ENCODE measurements at regions not wholly inside any gene's neighbourhood (a gene's known extent, or its start where the extent isn't known, plus 50 kb on each side); places are given as distances from the start of the nearest gene placed in this dataset.

- DNase-seq (ENCODE audit: low spot score), result no peak
These were observed 678.0 kb upstream of the GRM7 start for GRCh38 chr3:6182909-6183308.

- DNase-seq (ENCODE audit: low spot score), result no peak
These were observed 671.5 kb upstream of the GRM7 start for GRCh38 chr3:6189384-6189783.

GRCh38 chr3:6204891-6205290 is 656.0 kb upstream of the GRM7 start:
- DNase-seq (ENCODE audit: low spot score), result no peak

GRCh38 chr3:6216135-6217026 is 644.5 kb upstream of the GRM7 start:
- DNase-seq (ENCODE audit: low spot score), result no peak

GRCh38 chr3:6220447-6220846 is 640.5 kb upstream of the GRM7 start:
- DNase-seq (ENCODE audit: low spot score), result no peak

GRCh38 chr3:6222069-6222468 is 638.8 kb upstream of the GRM7 start:
- DNase-seq (ENCODE audit: low spot score), result no peak

- no peak for DNase-seq (ENCODE audit: low spot score)
These were observed 637.3 kb upstream of the GRM7 start for GRCh38 chr3:6223572-6223971.

- DNase-seq (ENCODE audit: low spot score), result no peak
These were observed 631.8 kb upstream of the GRM7 start for GRCh38 chr3:6228958-6229683.

- no peak for DNase-seq (ENCODE audit: low spot score)
These were observed 631.0 kb upstream of the GRM7 start for GRCh38 chr3:6229778-6230410.

GRCh38 chr3:6242104-6242503 is 618.8 kb upstream of the GRM7 start:
- no peak for DNase-seq (ENCODE audit: low spot score)

- no peak for DNase-seq (ENCODE audit: low spot score)
These were observed 612.4 kb upstream of the GRM7 start for GRCh38 chr3:6248528-6248927.

- no peak for DNase-seq (ENCODE audit: low spot score)
These were observed 611.2 kb upstream of the GRM7 start for GRCh38 chr3:6249679-6250078.

GRCh38 chr3:6250167-6250566 is 610.7 kb upstream of the GRM7 start:
- DNase-seq (ENCODE audit: low spot score), result no peak

GRCh38 chr3:6251612-6252400 is 609.1 kb upstream of the GRM7 start:
- no peak for DNase-seq (ENCODE audit: low spot score)

GRCh38 chr3:6254490-6254889 is 606.4 kb upstream of the GRM7 start:
- DNase-seq (ENCODE audit: low spot score), result no peak

GRCh38 chr3:6255229-6255628 is 605.7 kb upstream of the GRM7 start:
- no peak for DNase-seq (ENCODE audit: low spot score)

- DNase-seq (ENCODE audit: low spot score), result no peak
These were observed 600.2 kb upstream of the GRM7 start for GRCh38 chr3:6260551-6261191.

- no peak for DNase-seq (ENCODE audit: low spot score)
These were observed 598.9 kb upstream of the GRM7 start for GRCh38 chr3:6262010-6262409.

- no peak for DNase-seq (ENCODE audit: low spot score)
These were observed 596.9 kb upstream of the GRM7 start for GRCh38 chr3:6264036-6264435.

GRCh38 chr3:6264906-6265305 is 596.0 kb upstream of the GRM7 start:
- no peak for DNase-seq (ENCODE audit: low spot score)

GRCh38 chr3:6266135-6266534 is 594.8 kb upstream of the GRM7 start:
- DNase-seq (ENCODE audit: low spot score), result no peak

GRCh38 chr3:6273878-6274277 is 587.0 kb upstream of the GRM7 start:
- DNase-seq (ENCODE audit: low spot score), result no peak
